ENCODE measurements at regions not wholly inside any gene's neighbourhood (a gene's known extent, or its start where the extent isn't known, plus 50 kb on each side); places are given as distances from the start of the nearest gene placed in this dataset.
"Not testable (repeated sequence)": the region's sequence is repeated elsewhere in the genome, so short reads cannot be mapped to it uniquely, and the experiment has no call there.

DNA sequence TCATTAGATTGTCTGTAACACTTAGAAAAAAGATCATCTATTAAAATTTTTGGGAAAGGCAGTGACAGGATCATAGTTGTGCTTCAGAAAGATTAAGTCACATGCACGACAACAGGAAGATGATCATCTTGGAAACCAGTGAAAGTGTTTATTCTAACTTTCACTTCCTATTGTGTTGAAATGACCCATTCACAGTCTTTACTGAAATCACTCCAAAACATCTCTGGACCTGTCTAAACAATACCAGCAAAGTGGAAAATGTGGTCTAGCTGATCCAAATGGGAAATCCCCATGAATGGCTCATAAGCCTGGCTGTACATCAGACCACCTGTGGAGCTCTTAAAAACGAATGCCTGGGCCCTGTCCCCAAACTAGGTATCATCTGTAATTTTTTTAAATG, 111.1 kb upstream of the ETV3 start:
- BruUV-seq (replicated peaks), result no TSS peak
- intact Hi-C loops (cut with micrococcal nuclease; ENCODE audit: unreplicated experiment) (no loop called here), in situ Hi-C loops (cut with HindIII; ENCODE audit: low pct_unique_long_range_greater_than_20kb, low sequenced_read_pairs) (no loop called here)
- DNase-seq (ENCODE audit: low read depth, low spot score), result no peak
- H3K4me1 ChIP-seq (ENCODE audit: control insufficient read depth, insufficient read depth, low read length), result no peaks in the 10 kb centered on the region
- no peak overlapping the region for H3K4me3 ChIP-seq (ENCODE audit: low read depth in 2 of 2, low read length in 2 of 2)
- ChIA-PET CTCF (no interaction called here), POLR2A (no interaction called here)
- no peak overlapping the region for H3K27ac ChIP-seq (ENCODE audit: low read length)
- no peaks in the 10 kb centered on the region for H3K9me3 ChIP-seq (ENCODE audit: control insufficient read depth, insufficient read depth, low read depth, low read length)
- TF ChIP-seq, protein P1, sequence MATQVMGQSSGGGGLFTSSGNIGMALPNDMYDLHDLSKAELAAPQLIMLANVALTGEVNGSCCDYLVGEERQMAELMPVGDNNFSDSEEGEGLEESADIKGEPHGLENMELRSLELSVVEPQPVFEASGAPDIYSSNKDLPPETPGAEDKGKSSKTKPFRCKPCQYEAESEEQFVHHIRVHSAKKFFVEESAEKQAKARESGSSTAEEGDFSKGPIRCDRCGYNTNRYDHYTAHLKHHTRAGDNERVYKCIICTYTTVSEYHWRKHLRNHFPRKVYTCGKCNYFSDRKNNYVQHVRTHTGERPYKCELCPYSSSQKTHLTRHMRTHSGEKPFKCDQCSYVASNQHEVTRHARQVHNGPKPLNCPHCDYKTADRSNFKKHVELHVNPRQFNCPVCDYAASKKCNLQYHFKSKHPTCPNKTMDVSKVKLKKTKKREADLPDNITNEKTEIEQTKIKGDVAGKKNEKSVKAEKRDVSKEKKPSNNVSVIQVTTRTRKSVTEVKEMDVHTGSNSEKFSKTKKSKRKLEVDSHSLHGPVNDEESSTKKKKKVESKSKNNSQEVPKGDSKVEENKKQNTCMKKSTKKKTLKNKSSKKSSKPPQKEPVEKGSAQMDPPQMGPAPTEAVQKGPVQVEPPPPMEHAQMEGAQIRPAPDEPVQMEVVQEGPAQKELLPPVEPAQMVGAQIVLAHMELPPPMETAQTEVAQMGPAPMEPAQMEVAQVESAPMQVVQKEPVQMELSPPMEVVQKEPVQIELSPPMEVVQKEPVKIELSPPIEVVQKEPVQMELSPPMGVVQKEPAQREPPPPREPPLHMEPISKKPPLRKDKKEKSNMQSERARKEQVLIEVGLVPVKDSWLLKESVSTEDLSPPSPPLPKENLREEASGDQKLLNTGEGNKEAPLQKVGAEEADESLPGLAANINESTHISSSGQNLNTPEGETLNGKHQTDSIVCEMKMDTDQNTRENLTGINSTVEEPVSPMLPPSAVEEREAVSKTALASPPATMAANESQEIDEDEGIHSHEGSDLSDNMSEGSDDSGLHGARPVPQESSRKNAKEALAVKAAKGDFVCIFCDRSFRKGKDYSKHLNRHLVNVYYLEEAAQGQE (IDR thresholded peaks at IDR 0.05; ENCODE audit: insufficient read depth in 1 of 2, low read depth in 2 of 2, low read length in 1 of 2), result no peak
- TF ChIP-seq, protein P2, sequence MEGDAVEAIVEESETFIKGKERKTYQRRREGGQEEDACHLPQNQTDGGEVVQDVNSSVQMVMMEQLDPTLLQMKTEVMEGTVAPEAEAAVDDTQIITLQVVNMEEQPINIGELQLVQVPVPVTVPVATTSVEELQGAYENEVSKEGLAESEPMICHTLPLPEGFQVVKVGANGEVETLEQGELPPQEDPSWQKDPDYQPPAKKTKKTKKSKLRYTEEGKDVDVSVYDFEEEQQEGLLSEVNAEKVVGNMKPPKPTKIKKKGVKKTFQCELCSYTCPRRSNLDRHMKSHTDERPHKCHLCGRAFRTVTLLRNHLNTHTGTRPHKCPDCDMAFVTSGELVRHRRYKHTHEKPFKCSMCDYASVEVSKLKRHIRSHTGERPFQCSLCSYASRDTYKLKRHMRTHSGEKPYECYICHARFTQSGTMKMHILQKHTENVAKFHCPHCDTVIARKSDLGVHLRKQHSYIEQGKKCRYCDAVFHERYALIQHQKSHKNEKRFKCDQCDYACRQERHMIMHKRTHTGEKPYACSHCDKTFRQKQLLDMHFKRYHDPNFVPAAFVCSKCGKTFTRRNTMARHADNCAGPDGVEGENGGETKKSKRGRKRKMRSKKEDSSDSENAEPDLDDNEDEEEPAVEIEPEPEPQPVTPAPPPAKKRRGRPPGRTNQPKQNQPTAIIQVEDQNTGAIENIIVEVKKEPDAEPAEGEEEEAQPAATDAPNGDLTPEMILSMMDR (IDR thresholded peaks at IDR 0.05), result no peak
- no peak for TF ChIP-seq TCF7L2 (IDR thresholded peaks at IDR 0.05; ENCODE audit: low read depth, low read length)
- no peak for TF ChIP-seq SIN3A (IDR thresholded peaks at IDR 0.05; ENCODE audit: borderline replicate concordance, insufficient read depth, low read depth, low read length)
- no peak for TF ChIP-seq POLR2AphosphoS5 (IDR thresholded peaks at IDR 0.05; ENCODE audit: low read depth, low read length)
- ATAC-seq, result no peak
- 0 out of 2 replicates have a peak, but pooled peaks cover 2% of the 10 kb centered on the region for H3K27me3 ChIP-seq (ENCODE audit: control insufficient read depth, insufficient read depth, low read length)
- H3K36me3 ChIP-seq (ENCODE audit: control insufficient read depth, insufficient read depth, low read length), result no peaks in the 10 kb centered on the region

DNA sequence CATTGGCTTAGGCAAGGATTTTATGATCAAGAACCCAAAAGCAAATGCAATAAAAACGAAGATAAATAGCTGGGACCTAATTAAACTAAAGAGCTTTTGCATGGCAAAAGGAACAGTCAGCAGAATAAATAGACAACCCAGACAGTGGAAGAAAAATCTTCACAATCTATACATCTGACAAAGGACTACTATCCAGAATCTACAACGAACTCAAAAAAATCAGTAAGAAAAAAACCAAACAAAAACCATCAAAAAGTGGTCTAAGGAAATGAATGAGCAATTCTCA, 109.5 kb upstream of the ETV3 start:
- in situ Hi-C loops (cut with HindIII; ENCODE audit: low pct_unique_long_range_greater_than_20kb, low sequenced_read_pairs); H3K4me3 ChIP-seq (ENCODE audit: low read depth in 2 of 2, low read length in 2 of 2); BruUV-seq (replicated peaks); DNase-seq (ENCODE audit: low read depth, low spot score); POLR2A ChIA-PET; ATAC-seq; intact Hi-C loops (cut with micrococcal nuclease; ENCODE audit: unreplicated experiment); H3K9me3 ChIP-seq (ENCODE audit: control insufficient read depth, insufficient read depth, low read depth, low read length); H3K27me3 ChIP-seq (ENCODE audit: control insufficient read depth, insufficient read depth, low read length); H3K36me3 ChIP-seq (ENCODE audit: control insufficient read depth, insufficient read depth, low read length); CTCF ChIA-PET; H3K4me1 ChIP-seq (ENCODE audit: control insufficient read depth, insufficient read depth, low read length); H3K27ac ChIP-seq (ENCODE audit: low read length): not testable (repeated sequence)

DNA sequence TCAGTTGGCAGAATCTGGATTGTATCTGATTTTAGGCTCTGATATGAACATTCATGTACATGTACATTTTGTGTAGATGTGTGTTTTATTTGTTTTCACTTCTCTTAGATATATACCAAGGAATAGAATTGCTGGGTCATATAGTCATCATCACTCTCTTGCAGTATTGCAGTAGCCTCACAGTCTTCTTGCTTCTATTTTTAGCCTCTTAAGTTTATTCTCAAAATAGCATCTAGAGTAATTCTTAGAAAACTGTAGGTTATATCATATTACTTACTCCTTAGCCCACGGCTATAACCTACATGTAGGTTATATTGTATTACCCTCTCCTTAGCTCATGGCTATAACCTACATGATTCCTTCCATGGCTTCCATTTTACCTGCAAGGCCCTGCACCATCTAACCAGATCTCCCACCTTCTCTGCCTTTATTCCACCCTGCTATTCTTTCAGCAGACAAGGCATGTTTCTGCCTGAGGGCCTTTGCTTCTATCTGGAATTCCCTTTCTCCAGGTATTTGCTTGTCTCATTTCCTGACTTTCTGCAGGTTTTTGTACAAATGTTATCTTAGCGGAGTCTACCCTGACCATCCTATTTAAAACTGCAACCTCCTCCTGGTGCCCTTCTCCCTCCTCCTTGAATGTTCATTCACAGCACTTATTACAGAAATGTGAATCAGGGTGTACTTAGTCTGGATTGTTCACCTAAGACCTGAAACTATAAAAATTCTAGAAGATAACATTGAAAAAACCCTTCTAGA, 109.0 kb upstream of the ETV3 start:
- Histone ChIP-seq H3K27me3 (ENCODE audit: control insufficient read depth, insufficient read depth, low read length) (no peaks in the 10 kb centered on the region), H3K4me3 (ENCODE audit: low read depth in 2 of 2, low read length in 2 of 2) (no peak overlapping the region), H3K36me3 (ENCODE audit: control insufficient read depth, insufficient read depth, low read length) (no peaks in the 10 kb centered on the region), H3K9me3 (ENCODE audit: control insufficient read depth, insufficient read depth, low read depth, low read length) (no peaks in the 10 kb centered on the region), H3K4me1 (ENCODE audit: control insufficient read depth, insufficient read depth, low read length) (no peaks in the 10 kb centered on the region), H3K27ac (ENCODE audit: low read length) (no peak overlapping the region)
- ChIA-PET CTCF (no interaction called here), POLR2A (no interaction called here)
- BruUV-seq (replicated peaks), result no TSS peak
- ATAC-seq, result no peak
- DNase-seq (ENCODE audit: low read depth, low spot score), result no peak
- in situ Hi-C loops (cut with HindIII; ENCODE audit: low pct_unique_long_range_greater_than_20kb, low sequenced_read_pairs), result no loop called here
- TF ChIP-seq SIN3A (IDR thresholded peaks at IDR 0.05; ENCODE audit: borderline replicate concordance, insufficient read depth, low read depth, low read length), result no peak
- TF ChIP-seq, protein P1 (IDR thresholded peaks at IDR 0.05; ENCODE audit: insufficient read depth in 1 of 2, low read depth in 2 of 2, low read length in 1 of 2), result no peak
- TF ChIP-seq POLR2AphosphoS5 (IDR thresholded peaks at IDR 0.05; ENCODE audit: low read depth, low read length), result no peak
- TF ChIP-seq TCF7L2 (IDR thresholded peaks at IDR 0.05; ENCODE audit: low read depth, low read length), result no peak
- TF ChIP-seq, protein P2 (IDR thresholded peaks at IDR 0.05), result no peak
- intact Hi-C loops (cut with micrococcal nuclease; ENCODE audit: unreplicated experiment), result no loop called here
